HFFc6 (cell line): ENCODE measurements at regions not wholly inside any gene's neighbourhood (a gene's known extent, or its start where the extent isn't known, plus 50 kb on each side); places are given as distances from the start of the nearest gene placed in this dataset.

Source experiments
- DNase-seq: peaks from one replicate; pipeline ENCODE4 v3.0.0-alpha.2; 2018
- H3K27ac Mint-ChIP-seq: 2 replicates; pipeline ENCODE4 v1.8.0; 2020; ENCODE audit warnings: mild to moderate bottlenecking, mixed read lengths
- H3K27me3 Mint-ChIP-seq: 2 replicates; pipeline ENCODE4 v1.8.0; 2021; ENCODE audit warnings: mild to moderate bottlenecking, moderate library complexity, mixed read lengths; ENCODE audit not compliant: insufficient read depth
- H3K36me3 Mint-ChIP-seq: 2 replicates; pipeline ENCODE4 v1.8.0; 2021; ENCODE audit warnings: low read depth, mixed read lengths
- H3K4me1 Mint-ChIP-seq: 2 replicates; pipeline ENCODE4 v1.8.0; 2020; ENCODE audit warnings: low read depth, mixed read lengths
- H3K4me3 Mint-ChIP-seq: 2 replicates; pipeline ENCODE4 v1.8.0; 2020; ENCODE audit warnings: mild to moderate bottlenecking, moderate library complexity, mixed read lengths
- H3K9me3 Mint-ChIP-seq: 2 replicates; pipeline ENCODE4 v1.8.0; 2020; ENCODE audit warnings: mild to moderate bottlenecking, mixed read lengths
- TF ChIP-seq, protein P1 (sequence below): fragments of 200-600 bp; sonication (generic); IDR thresholded peaks from 2 replicates; pipeline ENCODE4 v1.5.0; 2021; ENCODE audit warnings: antibody characterized with exemption, mild to moderate bottlenecking

GRCh38 chr4:125022855-125023501 lies 291.8 kb upstream of the FAT4 start:
- no peaks in the 10 kb centered on the region for H3K36me3 Mint-ChIP-seq
- H3K4me1 Mint-ChIP-seq: peaks cover 9% of the 10 kb centered on the region
- no peaks in the 10 kb centered on the region for H3K9me3 Mint-ChIP-seq
- H3K27me3 Mint-ChIP-seq: no peaks in the 10 kb centered on the region
- no peak for DNase-seq
- TF ChIP-seq, protein P1, sequence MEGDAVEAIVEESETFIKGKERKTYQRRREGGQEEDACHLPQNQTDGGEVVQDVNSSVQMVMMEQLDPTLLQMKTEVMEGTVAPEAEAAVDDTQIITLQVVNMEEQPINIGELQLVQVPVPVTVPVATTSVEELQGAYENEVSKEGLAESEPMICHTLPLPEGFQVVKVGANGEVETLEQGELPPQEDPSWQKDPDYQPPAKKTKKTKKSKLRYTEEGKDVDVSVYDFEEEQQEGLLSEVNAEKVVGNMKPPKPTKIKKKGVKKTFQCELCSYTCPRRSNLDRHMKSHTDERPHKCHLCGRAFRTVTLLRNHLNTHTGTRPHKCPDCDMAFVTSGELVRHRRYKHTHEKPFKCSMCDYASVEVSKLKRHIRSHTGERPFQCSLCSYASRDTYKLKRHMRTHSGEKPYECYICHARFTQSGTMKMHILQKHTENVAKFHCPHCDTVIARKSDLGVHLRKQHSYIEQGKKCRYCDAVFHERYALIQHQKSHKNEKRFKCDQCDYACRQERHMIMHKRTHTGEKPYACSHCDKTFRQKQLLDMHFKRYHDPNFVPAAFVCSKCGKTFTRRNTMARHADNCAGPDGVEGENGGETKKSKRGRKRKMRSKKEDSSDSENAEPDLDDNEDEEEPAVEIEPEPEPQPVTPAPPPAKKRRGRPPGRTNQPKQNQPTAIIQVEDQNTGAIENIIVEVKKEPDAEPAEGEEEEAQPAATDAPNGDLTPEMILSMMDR: no peak
- no peak overlapping the region for H3K27ac Mint-ChIP-seq
- H3K4me3 Mint-ChIP-seq: no peak overlapping the region

DNA sequence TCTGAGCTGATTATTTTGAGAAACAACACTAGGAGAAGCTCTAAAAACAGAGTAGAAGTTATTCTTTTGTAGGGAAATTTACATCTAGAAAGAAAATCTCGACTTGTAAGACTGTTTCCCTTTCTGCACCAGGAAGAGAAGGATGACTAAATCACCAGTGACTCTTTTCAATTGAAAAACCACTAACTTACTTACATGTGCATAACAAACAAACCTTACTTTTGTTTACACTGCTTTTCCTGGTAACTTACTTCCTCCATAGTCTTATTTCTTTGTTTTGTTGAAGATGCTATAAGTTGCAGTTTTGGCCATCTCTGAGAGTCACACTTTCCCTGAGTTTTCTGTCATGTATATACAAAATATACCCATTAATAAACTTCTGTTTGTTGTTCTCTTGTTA lies 293.6 kb upstream of the FAT4 start:
- peaks cover 9% of the 10 kb centered on the region for H3K4me1 Mint-ChIP-seq
- no peak overlapping the region for H3K4me3 Mint-ChIP-seq
- H3K9me3 Mint-ChIP-seq: no peaks in the 10 kb centered on the region
- no peak overlapping the region for H3K27ac Mint-ChIP-seq
- H3K27me3 Mint-ChIP-seq: no peaks in the 10 kb centered on the region
- no peak for DNase-seq
- TF ChIP-seq, protein P1: no peak
- no peaks in the 10 kb centered on the region for H3K36me3 Mint-ChIP-seq

DNA sequence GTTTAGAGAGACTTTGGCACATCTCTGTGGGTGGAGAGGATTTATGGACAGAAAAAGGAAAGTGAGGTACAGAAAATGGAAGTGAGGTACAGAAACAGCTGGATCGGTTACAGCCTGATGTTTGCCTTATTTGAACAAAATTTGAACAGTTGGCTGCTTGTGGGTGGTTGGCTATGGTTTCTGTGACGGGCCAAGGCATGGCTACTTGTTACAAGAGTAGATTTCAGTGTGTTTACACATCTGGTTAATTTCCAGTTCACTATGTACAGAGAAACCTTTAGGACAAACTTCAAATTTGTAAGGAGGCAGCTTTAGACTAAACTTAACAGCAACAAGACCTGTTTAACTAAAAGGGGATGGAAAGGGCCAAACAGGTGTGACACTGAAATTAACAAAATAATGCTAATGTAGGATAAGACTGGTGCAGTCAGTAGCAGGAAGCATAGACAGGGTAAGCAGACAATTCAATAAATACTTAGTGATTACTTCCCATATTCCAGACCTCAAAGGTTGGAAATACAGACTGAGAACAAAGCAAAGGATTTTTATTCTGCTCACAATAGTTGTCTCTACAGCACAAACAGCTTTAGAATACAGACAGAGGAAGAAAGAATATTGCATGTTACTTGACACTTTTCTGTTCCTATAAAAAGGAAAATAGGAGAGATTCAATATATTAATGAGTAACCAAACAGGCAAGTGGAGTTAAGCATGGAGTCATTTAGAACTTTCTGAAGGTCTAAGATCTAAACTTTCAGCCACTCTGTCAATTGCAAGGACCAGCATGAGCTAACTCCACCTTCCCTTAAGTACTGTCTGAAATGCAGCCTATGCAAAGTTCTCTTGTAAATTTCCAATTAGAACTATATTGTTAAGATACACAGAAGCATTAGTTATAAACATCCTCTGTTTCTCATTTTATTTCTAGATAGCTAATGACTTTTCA lies 294.4 kb upstream of the FAT4 start:
- Mint-ChIP-seq H3K36me3 (no peaks in the 10 kb centered on the region), H3K9me3 (no peaks in the 10 kb centered on the region), H3K27ac (no peak overlapping the region), H3K4me1 (peaks cover 9% of the 10 kb centered on the region), H3K27me3 (no peaks in the 10 kb centered on the region), H3K4me3 (no peak overlapping the region)
- DNase-seq: no peak
- TF ChIP-seq, protein P1: no peak

DNA sequence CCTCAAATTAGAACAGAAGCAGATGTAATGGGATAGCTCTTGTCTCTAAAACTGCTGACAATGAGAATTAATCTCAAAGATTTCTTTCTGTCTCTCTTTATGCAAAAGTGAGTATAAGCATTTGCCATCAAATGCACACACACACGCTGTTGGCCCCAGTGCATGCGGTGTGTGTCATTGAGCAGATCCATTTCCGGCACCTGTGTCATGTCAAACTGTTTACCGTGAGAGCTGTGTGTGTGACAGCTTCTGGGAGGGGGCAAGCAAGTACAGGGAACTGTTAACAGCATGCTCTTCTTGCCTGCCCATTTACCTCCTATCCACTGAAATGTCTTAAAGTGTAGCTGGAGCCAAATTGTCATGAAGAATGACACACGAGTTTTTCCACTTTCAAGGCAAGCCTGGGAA lies 297.9 kb upstream of the FAT4 start:
- Mint-ChIP-seq H3K4me1 (peaks cover 18% of the 10 kb centered on the region), H3K9me3 (no peaks in the 10 kb centered on the region), H3K27ac (no peak overlapping the region), H3K4me3 (no peak overlapping the region), H3K36me3 (no peaks in the 10 kb centered on the region), H3K27me3 (no peaks in the 10 kb centered on the region)
- TF ChIP-seq, protein P1: no peak
- DNase-seq: no peak

DNA sequence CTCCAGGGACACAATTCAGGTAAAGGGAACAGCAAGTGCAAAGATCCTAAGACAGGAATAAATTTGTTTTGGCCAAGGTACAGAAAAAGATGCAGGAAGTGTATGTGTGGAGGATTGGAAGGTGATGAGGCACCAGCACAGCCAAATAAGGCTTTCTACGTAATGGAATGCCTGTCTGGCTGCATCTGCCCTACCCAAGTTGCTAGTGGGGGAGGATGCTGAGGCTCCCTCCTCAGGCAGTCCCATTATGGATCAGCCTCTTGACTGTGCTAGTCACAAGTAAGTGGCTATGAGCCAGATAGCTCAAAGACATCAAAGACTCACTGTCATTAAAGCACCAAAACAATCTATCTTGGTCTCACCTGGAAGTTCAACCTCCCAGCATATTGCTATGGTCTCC lies 300.9 kb upstream of the FAT4 start:
- no peak overlapping the region for H3K4me3 Mint-ChIP-seq
- H3K27me3 Mint-ChIP-seq: no peaks in the 10 kb centered on the region
- TF ChIP-seq, protein P1: no peak
- H3K9me3 Mint-ChIP-seq: no peaks in the 10 kb centered on the region
- peak; percentile 22 for DNase-seq
- peaks cover 9% of the 10 kb centered on the region for H3K4me1 Mint-ChIP-seq
- no peak overlapping the region for H3K27ac Mint-ChIP-seq
- H3K36me3 Mint-ChIP-seq: no peaks in the 10 kb centered on the region
